GM21529 (cell line): ENCODE measurements at regions not wholly inside any gene's neighbourhood (a gene's known extent, or its start where the extent isn't known, plus 50 kb on each side); places are given as distances from the start of the nearest gene placed in this dataset.

Experiments
- ATAC-seq: cut with Tn5 transposase; IDR thresholded peaks from one replicate; pipeline ENCODE4 v1.9.1; 2021; ENCODE audit not compliant: unreplicated experiment

GRCh38 chr3:181855825-181856224 lies 144.1 kb downstream of the SOX2 start:
- ATAC-seq = no peak

GRCh38 chr3:181859518-181859917 lies 147.8 kb downstream of the SOX2 start:
- no peak for ATAC-seq

- ATAC-seq = no peak
These were observed 148.5 kb downstream of the SOX2 start for GRCh38 chr3:181860235-181860634.

GRCh38 chr3:181862502-181862901 lies 150.8 kb downstream of the SOX2 start:
- no peak for ATAC-seq

- ATAC-seq = no peak
These were observed 156.9 kb downstream of the SOX2 start for GRCh38 chr3:181868576-181869082.

- no peak for ATAC-seq
These were observed 161.2 kb downstream of the SOX2 start for GRCh38 chr3:181872887-181873286.

- ATAC-seq = no peak
These were observed 168.2 kb downstream of the SOX2 start for GRCh38 chr3:181879926-181880325.

- ATAC-seq = no peak
These were observed 168.6 kb downstream of the SOX2 start for GRCh38 chr3:181880331-181880730.

- no peak for ATAC-seq
These were observed 170.0 kb downstream of the SOX2 start for GRCh38 chr3:181881749-181882148.

GRCh38 chr3:181885868-181886630 lies 174.3 kb downstream of the SOX2 start:
- no peak for ATAC-seq

GRCh38 chr3:181886676-181887075 lies 175.0 kb downstream of the SOX2 start:
- no peak for ATAC-seq

- no peak for ATAC-seq
These were observed 176.0 kb downstream of the SOX2 start for GRCh38 chr3:181887685-181888084.

GRCh38 chr3:181888234-181888633 lies 176.5 kb downstream of the SOX2 start:
- ATAC-seq = no peak

GRCh38 chr3:181892848-181893247 lies 181.1 kb downstream of the SOX2 start:
- ATAC-seq = no peak

- ATAC-seq = peak; percentile 37
These were observed 184.9 kb downstream of the SOX2 start for GRCh38 chr3:181896605-181897004.

GRCh38 chr3:181899702-181900101 lies 188.0 kb downstream of the SOX2 start:
- ATAC-seq = no peak

- ATAC-seq = no peak
These were observed 189.9 kb downstream of the SOX2 start for GRCh38 chr3:181901626-181902025.

- peak; percentile 78 for ATAC-seq
These were observed 194.6 kb downstream of the SOX2 start for GRCh38 chr3:181906338-181906737.

GRCh38 chr3:181909241-181909640 lies 197.5 kb downstream of the SOX2 start:
- no peak for ATAC-seq

GRCh38 chr3:181912384-181912783 lies 200.7 kb downstream of the SOX2 start:
- ATAC-seq = peak; percentile 56

- no peak for ATAC-seq
These were observed 201.5 kb downstream of the SOX2 start for GRCh38 chr3:181913254-181913653.

GRCh38 chr3:181915551-181915950 lies 203.8 kb downstream of the SOX2 start:
- ATAC-seq = no peak

GRCh38 chr3:181916013-181916412 lies 204.3 kb downstream of the SOX2 start:
- no peak for ATAC-seq
